HepG2 (cell line): ENCODE measurements at regions not wholly inside any gene's neighbourhood (a gene's known extent, or its start where the extent isn't known, plus 50 kb on each side); places are given as distances from the start of the nearest gene placed in this dataset.
A peak's percentile ranks its signal among the peaks of the same experiment; 100 is the strongest.

ENCODE experiments used
- ATAC-seq: fragments of 200-7000 bp; cut with Tn5 transposase; 3 replicates; pipeline ENCODE4 v1.9.1; 2020; ENCODE audit warnings: mild to moderate bottlenecking, moderate library complexity
- BruUV-seq: library from RNA; stranded (reverse); fragments of 400-500 nt; replicated peaks from 2 replicates; lab custom pipeline; 2021; lab: Mats Ljungman, UMichigan
- CTCF ChIA-PET: fragments of 300-600 bp; formaldehyde crosslinking; extraction: SDS; loops from one replicate; lab custom pipeline; 2021; ENCODE audit warnings: low total read pairs, inconsistent platforms, low intra/inter-chr PET ratio; lab: Yijun Ruan, JAX
- POLR2A ChIA-PET: fragments of 350-600 bp; sonication (Branson Sonifier 250); formaldehyde crosslinking; loops from one replicate; lab custom pipeline; 2020; ENCODE audit warnings: antibody characterized with exemption, inconsistent platforms; lab: Yijun Ruan, JAX
- DNase-seq: peaks from one replicate; pipeline ENCODE4 v3.0.0-alpha.2; 2015; ENCODE audit warnings: low spot score
- FAIRE-seq: peaks from 3 replicates; lab custom pipeline; 2011; peaks lifted over from hg19 to GRCh38; lab: Jason Lieb, UNC
- H2AFZ ChIP-seq: one replicate; pipeline ENCODE4 v1.6.1; 2011; ENCODE audit warnings: low read length, inconsistent platforms
- H3K27ac ChIP-seq: fragments of 300-600 bp; 3 replicates; pipeline ENCODE4 v1.8.0; 2011; ENCODE audit warnings: mixed run types, mild to moderate bottlenecking, mixed read lengths, low read length, inconsistent platforms; ENCODE audit not compliant: insufficient read depth; ENCODE audit errors: extremely low read length
- H3K27me3 ChIP-seq, 2 experiments: fragments of 200-600 bp in 1 of 2; 2 replicates in 1 of 2; 3 replicates in 1 of 2; pipeline versions ENCODE4 v1.6.0 to v1.8.0; 2011; ENCODE audit warnings: low read length in 2 of 2, mild to moderate bottlenecking in 2 of 2, moderate library complexity in 2 of 2, inconsistent platforms in 1 of 2; ENCODE audit not compliant: insufficient read depth in 2 of 2, control insufficient read depth in 1 of 2
- H3K36me3 ChIP-seq, 2 experiments: fragments of 200-600 bp in 1 of 2; replicated peaks in 1 of 2; 2 replicates in 1 of 2; 3 replicates in 1 of 2; pipeline versions ENCODE4 v1.5.1 to v1.8.0; 2011; ENCODE audit warnings: low read length in 2 of 2, inconsistent platforms in 1 of 2; ENCODE audit not compliant: insufficient read depth in 2 of 2, control insufficient read depth in 1 of 2
- H3K4me1 ChIP-seq: 2 replicates; pipeline ENCODE4 v1.5.1; 2012; ENCODE audit warnings: low read length, inconsistent platforms; ENCODE audit not compliant: insufficient read depth
- H3K4me2 ChIP-seq: 2 replicates; pipeline ENCODE4 v1.6.0; 2011; ENCODE audit warnings: low read depth, low read length, inconsistent platforms
- H3K4me3 ChIP-seq, 3 experiments: fragments of 200-600 bp in 1 of 3; sonication (generic), shearing (Covaris generic) in 1 of 3; replicated peaks in 1 of 3; 2 replicates each; pipeline ENCODE4 v1.5.1; 2011 to 2016; ENCODE audit warnings: low read length in 3 of 3, inconsistent platforms in 2 of 3, low read depth in 2 of 3, mild to moderate bottlenecking in 2 of 3, control low read depth in 1 of 3, mixed read lengths in 1 of 3; ENCODE audit not compliant: insufficient read depth in 1 of 3
- H3K79me2 ChIP-seq: one replicate; pipeline ENCODE4 v1.6.1; 2011; ENCODE audit warnings: low read length, inconsistent platforms; ENCODE audit not compliant: insufficient read depth
- H3K9ac ChIP-seq: 2 replicates; pipeline ENCODE4 v1.6.0; 2011; ENCODE audit warnings: mild to moderate bottlenecking, low read depth, low read length, inconsistent platforms; ENCODE audit not compliant: insufficient read depth
- H3K9me3 ChIP-seq: 2 replicates; pipeline ENCODE4 v1.5.1; 2012; ENCODE audit warnings: mild to moderate bottlenecking, low read length
- H4K20me1 ChIP-seq: 2 replicates; pipeline ENCODE4 v1.6.0; 2011; ENCODE audit warnings: inconsistent platforms, mild to moderate bottlenecking, low read length, moderate library complexity; ENCODE audit not compliant: insufficient read depth
- AHDC1 ChIP-seq: sonication (generic); formaldehyde crosslinking; IDR thresholded peaks from 2 replicates; pipeline ENCODE4 v1.5.1; 2020; ENCODE audit warnings: mild to moderate bottlenecking, missing genetic modification reagents, borderline replicate concordance
- ARNT2 ChIP-seq: sonication (generic); formaldehyde crosslinking; IDR thresholded peaks from 2 replicates; pipeline ENCODE4 v1.8.0; 2022; ENCODE audit warnings: mild to moderate bottlenecking, low read depth, missing genetic modification reagents, moderate library complexity
- ATF7 ChIP-seq, 2 experiments: fragments of 450-650 bp in 1 of 2; sonication (generic) in 1 of 2; formaldehyde crosslinking in 1 of 2; IDR thresholded peaks; 2 replicates each; pipeline versions ENCODE4 v1.4.0 to v1.6.1; 2016 to 2020; ENCODE audit warnings: antibody characterized with exemption in 1 of 2, mild to moderate bottlenecking in 1 of 2, missing genetic modification reagents in 1 of 2
- DMAP1 ChIP-seq: IDR thresholded peaks from 2 replicates; pipeline ENCODE4 v1.6.1; 2016
- GLI4 ChIP-seq: sonication (generic); formaldehyde crosslinking; IDR thresholded peaks from 2 replicates; pipeline ENCODE4 v1.5.1; 2020; ENCODE audit warnings: missing genetic modification reagents, mild to moderate bottlenecking, moderate library complexity, borderline replicate concordance
- KDM5A ChIP-seq: fragments of 200-600 bp; sonication (generic); IDR thresholded peaks from 2 replicates; pipeline ENCODE4 v1.7.0; 2018; ENCODE audit warnings: antibody characterized with exemption, mild to moderate bottlenecking, low read length, borderline replicate concordance
- PCBP1 ChIP-seq: fragments of 200-400 bp; formaldehyde crosslinking; IDR thresholded peaks from 2 replicates; pipeline ENCODE4 v1.6.1; 2017; ENCODE audit warnings: mild to moderate bottlenecking, low read depth, low read length, borderline replicate concordance
- SKIL ChIP-seq: sonication (generic); formaldehyde crosslinking; IDR thresholded peaks from 2 replicates; pipeline ENCODE4 v1.8.0; 2022; ENCODE audit warnings: missing genetic modification reagents, mild to moderate bottlenecking, moderate library complexity, borderline replicate concordance
- TAF15 ChIP-seq: fragments of 200-400 bp; formaldehyde crosslinking; IDR thresholded peaks from one replicate; pipeline ENCODE4 v1.6.1; 2018; ENCODE audit warnings: mild to moderate bottlenecking, low read depth, low read length; ENCODE audit not compliant: poor library complexity, severe bottlenecking
- WGBS: methylation state at CpG from one replicate; pipeline ENCODE4 v1.1.6; 2017; ENCODE audit warnings: low lambda C conversion rate; 5-methylcytosine and 5-hydroxymethylcytosine counted together
- in situ Hi-C: cut with HindIII; loops from 2 replicates; pipeline ENCODE4 v1.10.0; 2017; ENCODE audit warnings: low pct_unique_long_range_greater_than_20kb; ENCODE audit not compliant: extremely low pct_ligation_motif_present
- intact Hi-C: fragments of 100-400 bp; cut with micrococcal nuclease; formaldehyde crosslinking; loops from one replicate; pipeline ENCODE4 v1.10.0; 2022; ENCODE audit not compliant: unreplicated experiment

- ATAC-seq = no peak
- H4K20me1 ChIP-seq = no peaks in the 10 kb centered on the region
- H3K36me3 ChIP-seq = no peaks in the 10 kb centered on the region
- no peak overlapping the region for H2AFZ ChIP-seq
- in situ Hi-C loops = no loop called here
- H3K79me2 ChIP-seq = no peaks in the 10 kb centered on the region
- no peak overlapping the region for H3K9ac ChIP-seq
- H3K27me3 ChIP-seq = no peaks in the 10 kb centered on the region
- no TSS peak for BruUV-seq
- CTCF ChIA-PET = no interaction called here
- intact Hi-C loops = no loop called here
- TF ChIP-seq ARNT2 (CRISPR knock-in tag) (no peak), ATF7 (IDR thresholded peaks at IDR 0.05) (peak; percentile 34; the same call in 1 of the 2 replicates), ATF7 (CRISPR knock-in tag; IDR thresholded peaks at IDR 0.05) (no peak)
- TF ChIP-seq, all 625 proteins: peak for 1
- H3K4me3 ChIP-seq = no peak overlapping the region
- no peaks in the 10 kb centered on the region for H3K9me3 ChIP-seq
- no peak overlapping the region for H3K27ac ChIP-seq
- FAIRE-seq (no peak), DNase-seq (no peak)
- H3K4me2 ChIP-seq = no peak overlapping the region
- POLR2A ChIA-PET = no interaction called here
- no peaks in the 10 kb centered on the region for H3K4me1 ChIP-seq
Observed at GRCh38 chr10:118148247-118148646, 101.5 kb upstream of the RAB11FIP2 start.

- FAIRE-seq = no peak
- ATAC-seq = no peak
- POLR2A ChIA-PET = no interaction called here
- TF ChIP-seq DMAP1 (CRISPR knock-in tag) (no peak), GLI4 (CRISPR knock-in tag) (no peak), SKIL (no peak), AHDC1 (CRISPR knock-in tag) (no peak), PCBP1 (no peak), KDM5A (no peak), TAF15 (no peak)
Observed at GRCh38 chr10:118145256-118145655, 98.5 kb upstream of the RAB11FIP2 start.

More at GRCh38 chr10:118145256-118145655, 98.5 kb upstream of the RAB11FIP2 start:
- Histone ChIP-seq H3K4me3 (no peak overlapping the region), H3K27me3 (no peaks in the 10 kb centered on the region), H3K4me2 (no peak overlapping the region), H3K36me3 (no peaks in the 10 kb centered on the region), H3K27ac (no peak overlapping the region), H3K9me3 (no peaks in the 10 kb centered on the region), H4K20me1 (no peaks in the 10 kb centered on the region), H3K9ac (no peak overlapping the region), H3K4me1 (no peaks in the 10 kb centered on the region), H3K79me2 (no peaks in the 10 kb centered on the region), H2AFZ (no peak overlapping the region)
- BruUV-seq = no TSS peak
- no peak for DNase-seq
- in situ Hi-C loops = no loop called here
- WGBS = 7% methylated on average over 3 of the region's 4 CpGs
- CTCF ChIA-PET = no interaction called here
- intact Hi-C loops = no loop called here
